Stimulated activated CD4-positive, alpha-beta T cell treated with anti-CD3 and anti-CD28 coated beads, TNF-alpha, amount 100 ng/mL, for 24 hours (primary cell): ENCODE measurements at regions not wholly inside any gene's neighbourhood (a gene's known extent, or its start where the extent isn't known, plus 50 kb on each side); places are given as distances from the start of the nearest gene placed in this dataset.
"Not testable (repeated sequence)": the region's sequence is repeated elsewhere in the genome, so short reads cannot be mapped to it uniquely, and the experiment has no call there.

ENCODE experiments used
- DNase-seq, 3 experiments: peaks; one replicate each; pipeline ENCODE4 v3.0.0-alpha.2; 2020; ENCODE audit warnings: low read depth in 3 of 3

GRCh38 chr17:36845916-36846315 is 91.4 kb upstream of the LHX1 start:
- no peak for DNase-seq

- DNase-seq = no peak
Measured at GRCh38 chr17:36846410-36847292, 90.6 kb upstream of the LHX1 start.

- no peak for DNase-seq
Measured at GRCh38 chr17:36848008-36848902, 89.0 kb upstream of the LHX1 start.

GRCh38 chr17:36849020-36849419 is 88.3 kb upstream of the LHX1 start:
- not testable (repeated sequence) for DNase-seq

- DNase-seq = peak; percentile 22 to 69 (median 26)
Measured at GRCh38 chr17:36849871-36850348, 87.4 kb upstream of the LHX1 start.

GRCh38 chr17:36850790-36851189 is 86.5 kb upstream of the LHX1 start:
- peak in 1 of 3 experiments; percentile 19 for DNase-seq

GRCh38 chr17:36851250-36851649 is 86.0 kb upstream of the LHX1 start:
- DNase-seq = no peak

- not testable (repeated sequence) for DNase-seq
Measured at GRCh38 chr17:36852478-36852877, 84.8 kb upstream of the LHX1 start.

- DNase-seq = no peak
Measured at GRCh38 chr17:36854982-36855381, 82.3 kb upstream of the LHX1 start.

- DNase-seq = no peak
Measured at GRCh38 chr17:36855459-36855858, 81.8 kb upstream of the LHX1 start.

- no peak for DNase-seq
Measured at GRCh38 chr17:36856222-36856621, 81.1 kb upstream of the LHX1 start.

GRCh38 chr17:36856903-36857381 is 80.3 kb upstream of the LHX1 start:
- no peak for DNase-seq

GRCh38 chr17:36857698-36858097 is 79.6 kb upstream of the LHX1 start:
- no peak for DNase-seq

- DNase-seq = no peak
Measured at GRCh38 chr17:36858119-36859002, 78.9 kb upstream of the LHX1 start.

GRCh38 chr17:36859003-36859300 is 78.3 kb upstream of the LHX1 start:
- DNase-seq = no peak

GRCh38 chr17:36859706-36860105 is 77.6 kb upstream of the LHX1 start:
- no peak for DNase-seq

- no peak for DNase-seq
Measured at GRCh38 chr17:36861531-36861930, 75.7 kb upstream of the LHX1 start.

GRCh38 chr17:36862116-36862920 is 75.0 kb upstream of the LHX1 start:
- DNase-seq = no peak

- no peak for DNase-seq
Measured at GRCh38 chr17:36863131-36863530, 74.1 kb upstream of the LHX1 start.
